ENCODE measurements at regions not wholly inside any gene's neighbourhood (a gene's known extent, or its start where the extent isn't known, plus 50 kb on each side); places are given as distances from the start of the nearest gene placed in this dataset.

- TF ChIP-seq CTCF (IDR thresholded peaks at IDR 0.05) (no peak), MAX (IDR thresholded peaks at IDR 0.05; ENCODE audit: low read depth) (no peak), POLR2AphosphoS5 (IDR thresholded peaks at IDR 0.05; ENCODE audit: low read depth, low read length) (no peak), NRF1 (IDR thresholded peaks at IDR 0.05; ENCODE audit: low read depth, low read length) (no peak), USF2 (IDR thresholded peaks at IDR 0.05; ENCODE audit: borderline replicate concordance, low read depth, low read length) (no peak), YY1 (IDR thresholded peaks at IDR 0.05; ENCODE audit: low read depth) (no peak), EZH2phosphoT487 (IDR thresholded peaks at IDR 0.05; ENCODE audit: borderline replicate concordance, low read depth) (no peak), NFIC (IDR thresholded peaks at IDR 0.05; ENCODE audit: borderline replicate concordance) (no peak), ELF1 (IDR thresholded peaks at IDR 0.05) (no peak), FOXM1 (IDR thresholded peaks at IDR 0.05; ENCODE audit: low read depth) (no peak), EP300 (IDR thresholded peaks at IDR 0.05; ENCODE audit: borderline replicate concordance in 1 of 2, low read depth in 1 of 2, low read length in 1 of 2) (no peak)
These were observed 58.2 kb upstream of the SNTG2 start for GRCh38 chr2:892401-892800.
